Endothelial cell of umbilical vein (primary cell): ENCODE measurements at regions not wholly inside any gene's neighbourhood (a gene's known extent, or its start where the extent isn't known, plus 50 kb on each side); places are given as distances from the start of the nearest gene placed in this dataset.

Source experiments
- BruUV-seq: library from RNA; stranded (reverse); fragments of 400-500 nt; replicated peaks from 2 replicates; lab custom pipeline; 2021; lab: Mats Ljungman, UMichigan
- CTCF ChIA-PET: fragments of 300-600, 350-600 bp; sonication (Branson Sonifier 250); formaldehyde crosslinking; loops from one replicate; lab custom pipeline; 2021; ENCODE audit warnings: antibody characterized with exemption, inconsistent platforms; lab: Charles Lee
- POLR2A ChIA-PET: fragments of 300-600, 350-600 bp; sonication (Branson Sonifier 250); formaldehyde crosslinking; loops from one replicate; lab custom pipeline; 2021; ENCODE audit warnings: antibody characterized with exemption, inconsistent platforms; lab: Charles Lee
- DNase-seq: peaks from one replicate; pipeline ENCODE4 v3.0.0-alpha.2; 2011; ENCODE audit warnings: low read depth, low spot score
- FAIRE-seq: peaks from 2 replicates; lab custom pipeline; 2011; peaks lifted over from hg19 to GRCh38; lab: Jason Lieb, UNC
- H2AFZ ChIP-seq: 2 replicates; pipeline ENCODE4 v1.6.0; 2012; ENCODE audit warnings: low read depth, low read length, control low read depth, inconsistent platforms
- H3K27ac ChIP-seq: 2 replicates; pipeline ENCODE4 v1.5.1; 2011; ENCODE audit warnings: low read depth, mild to moderate bottlenecking, control low read depth, low read length, moderate library complexity; ENCODE audit not compliant: insufficient read depth
- H3K27me3 ChIP-seq, 2 experiments: 2 replicates each; pipeline versions ENCODE4 v1.6.0 to v1.6.1; 2011; ENCODE audit warnings: low read length in 2 of 2, mixed read lengths in 1 of 2; ENCODE audit not compliant: control insufficient read depth in 2 of 2, insufficient read depth in 2 of 2
- H3K36me3 ChIP-seq, 2 experiments: 2 replicates in 1 of 2; 3 replicates in 1 of 2; pipeline ENCODE4 v1.5.1; 2011; ENCODE audit warnings: low read length in 2 of 2, mild to moderate bottlenecking in 1 of 2, moderate library complexity in 1 of 2; ENCODE audit not compliant: control insufficient read depth in 2 of 2, insufficient read depth in 2 of 2; ENCODE audit errors: extremely low read depth in 1 of 2
- H3K4me1 ChIP-seq: 3 replicates; pipeline ENCODE4 v1.5.1; 2011; ENCODE audit warnings: mild to moderate bottlenecking, low read length; ENCODE audit not compliant: control insufficient read depth, insufficient read depth; ENCODE audit errors: extremely low read depth
- H3K4me2 ChIP-seq: 2 replicates; pipeline ENCODE4 v1.6.1; 2011; ENCODE audit warnings: low read length, control low read depth, mixed read lengths; ENCODE audit not compliant: insufficient read depth
- H3K4me3 ChIP-seq, 3 experiments: fragments of 200-600 bp in 1 of 3; sonication (generic), shearing (Covaris generic) in 1 of 3; replicated peaks in 1 of 3; 2 replicates each; pipeline ENCODE4 v1.5.1; 2011 to 2016; ENCODE audit warnings: control low read depth in 3 of 3, low read length in 3 of 3, mild to moderate bottlenecking in 2 of 3, inconsistent platforms in 1 of 3, low read depth in 1 of 3, moderate library complexity in 1 of 3; ENCODE audit not compliant: insufficient read depth in 1 of 3
- H3K79me2 ChIP-seq: 2 replicates; pipeline ENCODE4 v1.6.0; 2012; ENCODE audit warnings: low read length, inconsistent platforms; ENCODE audit not compliant: control insufficient read depth, insufficient read depth
- H3K9ac ChIP-seq: replicated peaks from 2 replicates; pipeline ENCODE3; 2011; ENCODE audit warnings: low read length, control low read depth; ENCODE audit not compliant: insufficient read depth; ENCODE audit errors: extremely low read depth
- H3K9me1 ChIP-seq: replicated peaks from 3 replicates; pipeline ENCODE4 v1.6.0; 2011; ENCODE audit warnings: mild to moderate bottlenecking, low read length; ENCODE audit not compliant: control insufficient read depth, insufficient read depth; ENCODE audit errors: extremely low read depth
- H3K9me3 ChIP-seq: replicated peaks from 2 replicates; pipeline ENCODE4 v1.5.1; 2012; ENCODE audit warnings: low read length, inconsistent platforms; ENCODE audit not compliant: control insufficient read depth, insufficient read depth
- H4K20me1 ChIP-seq: replicated peaks from 2 replicates; pipeline ENCODE3; 2011; ENCODE audit warnings: mild to moderate bottlenecking, low read length; ENCODE audit not compliant: control insufficient read depth, insufficient read depth; ENCODE audit errors: extremely low read depth
- CTCF ChIP-seq, 2 donors: IDR thresholded peaks; 1 replicate in 1 of 2; 2 replicates in 1 of 2; pipeline ENCODE4 v1.5.1; 2011; ENCODE audit warnings: low read length in 2 of 2, mild to moderate bottlenecking in 2 of 2, moderate library complexity in 2 of 2, control low read depth in 1 of 2, inconsistent platforms in 1 of 2, low read depth in 1 of 2; ENCODE audit not compliant: insufficient read depth in 1 of 2; ENCODE audit errors: extremely low read depth in 1 of 2
- EZH2 ChIP-seq: IDR thresholded peaks from 2 replicates; pipeline ENCODE4 v1.6.1; 2012; ENCODE audit warnings: borderline replicate concordance, low read depth, mild to moderate bottlenecking, moderate library complexity, low read length, inconsistent platforms; ENCODE audit not compliant: severe bottlenecking
- FOS ChIP-seq: IDR thresholded peaks from 2 replicates; pipeline ENCODE4 v1.6.1; 2011; ENCODE audit warnings: mild to moderate bottlenecking, low read length, moderate library complexity, borderline replicate concordance; ENCODE audit not compliant: insufficient read depth
- GATA2 ChIP-seq: IDR thresholded peaks from 2 replicates; pipeline ENCODE4 v1.7.0; 2011; ENCODE audit warnings: low read depth, mild to moderate bottlenecking, moderate library complexity, mixed read lengths, low read length; ENCODE audit not compliant: insufficient read length, insufficient read depth
- JUN ChIP-seq: IDR thresholded peaks from 2 replicates; pipeline ENCODE4 v1.6.1; 2011; ENCODE audit warnings: borderline replicate concordance, low read depth; ENCODE audit not compliant: insufficient read length, insufficient read depth
- POLR2A ChIP-seq: IDR thresholded peaks from 2 replicates; pipeline ENCODE4 v1.6.1; 2012; ENCODE audit warnings: low read depth, mild to moderate bottlenecking, control low read depth, low read length
- POLR2AphosphoS5 ChIP-seq: IDR thresholded peaks from 2 replicates; pipeline ENCODE4 v1.6.1; 2012; ENCODE audit warnings: low read depth, mild to moderate bottlenecking, control low read depth, low read length, moderate library complexity; ENCODE audit not compliant: insufficient read depth
- dilution Hi-C: fragments of 300-500 bp; cut with MboI; formaldehyde crosslinking; loops from one replicate; pipeline ENCODE4 v1.15.0; 2019; ENCODE audit warnings: low sequenced_read_pairs; ENCODE audit not compliant: extremely low pct_ligation_motif_present
- intact Hi-C: fragments of 100-400 bp; cut with micrococcal nuclease; formaldehyde crosslinking; loops from one replicate; pipeline ENCODE4 v1.10.0; 2022

DNA sequence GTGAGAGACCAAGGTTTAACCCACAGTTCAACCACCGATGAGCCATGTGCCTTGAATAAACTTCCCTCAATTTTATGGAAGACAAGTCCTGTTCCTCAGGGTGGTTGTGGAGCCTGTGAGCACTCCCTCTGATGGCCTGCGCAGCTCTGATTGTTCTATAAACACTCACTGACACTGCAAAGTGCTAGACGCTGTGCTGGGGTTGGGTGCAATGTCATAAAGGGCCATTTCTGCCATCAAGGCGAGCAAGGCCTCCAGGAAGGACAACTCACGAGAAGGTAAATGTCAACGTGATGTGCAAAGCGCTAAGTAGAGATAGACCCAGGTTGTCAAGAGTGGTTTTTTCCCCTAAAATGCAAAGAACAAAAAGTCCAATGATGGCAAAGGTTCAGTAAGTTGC is 75.7 kb upstream of the SYT6 start:
- Histone ChIP-seq H3K4me3 (no peak overlapping the region), H3K4me2 (no peak overlapping the region), H4K20me1 (no peaks in the 10 kb centered on the region), H3K9me1 (no peaks in the 10 kb centered on the region), H3K36me3 (no peaks in the 10 kb centered on the region), H3K9ac (no peak overlapping the region), H3K27me3 (no peaks in the 10 kb centered on the region), H3K27ac (no peak overlapping the region), H3K79me2 (no peaks in the 10 kb centered on the region), H3K4me1 (no peaks in the 10 kb centered on the region), H3K9me3 (no peaks in the 10 kb centered on the region), H2AFZ (no peak overlapping the region)
- BruUV-seq = no TSS peak
- FAIRE-seq (no peak), DNase-seq (no peak)
- ChIA-PET POLR2A (no interaction called here), CTCF (no interaction called here)
- intact Hi-C loops = no loop called here
- TF ChIP-seq GATA2 = no peak
- no peak for TF ChIP-seq EZH2
- TF ChIP-seq FOS = no peak
- no peak for TF ChIP-seq POLR2A
- TF ChIP-seq CTCF (IDR thresholded peaks at IDR 0.05; ENCODE audit: extremely low read depth in 1 of 2, insufficient read depth in 1 of 2, low read depth in 1 of 2, low read length in 2 of 2) = no peak
- TF ChIP-seq JUN = no peak
- dilution Hi-C loops = no loop called here

DNA sequence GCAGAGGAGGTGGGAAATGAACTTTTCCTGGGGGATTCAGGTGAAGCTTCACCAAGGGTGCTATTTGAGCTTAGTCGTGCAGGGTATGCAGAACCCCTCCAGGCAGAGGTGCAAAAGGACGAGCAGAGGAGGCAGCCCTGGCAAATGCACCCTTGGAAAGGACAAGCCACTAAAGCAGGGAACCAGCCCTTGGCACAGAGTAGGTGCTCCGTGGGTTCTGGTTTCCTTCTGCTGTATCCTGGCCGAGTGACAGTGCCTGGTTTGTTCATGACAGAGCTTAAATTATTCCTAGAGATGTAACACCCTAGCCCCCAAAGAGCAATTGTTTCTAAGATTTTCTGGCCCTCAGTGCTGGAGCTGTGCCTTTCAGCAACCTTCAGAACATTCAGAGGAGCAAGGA is 73.4 kb upstream of the SYT6 start:
- intact Hi-C loops = no loop called here
- no TSS peak for BruUV-seq
- dilution Hi-C loops = no loop called here
- Histone ChIP-seq H2AFZ (no peak overlapping the region), H3K9ac (no peak overlapping the region), H3K9me3 (no peaks in the 10 kb centered on the region), H3K36me3 (no peaks in the 10 kb centered on the region), H3K79me2 (no peaks in the 10 kb centered on the region), H3K4me3 (no peak overlapping the region), H3K27ac (no peak overlapping the region), H3K27me3 (no peaks in the 10 kb centered on the region), H3K9me1 (no peaks in the 10 kb centered on the region), H3K4me1 (no peaks in the 10 kb centered on the region), H3K4me2 (no peak overlapping the region), H4K20me1 (no peaks in the 10 kb centered on the region)
- DNase-seq = no peak
- FAIRE-seq = no peak
- ChIA-PET POLR2A (no interaction called here), CTCF (interaction anchor here (1.4 kb wide), 1 partner anchor 55 kb away, joined by 4 read pairs; no protein-coding TSS in a partner anchor)
- no peak for TF ChIP-seq FOS
- TF ChIP-seq POLR2AphosphoS5 = no peak
- TF ChIP-seq JUN = no peak
- no peak for TF ChIP-seq POLR2A
- TF ChIP-seq EZH2 = no peak
- no peak for TF ChIP-seq CTCF (IDR thresholded peaks at IDR 0.05; ENCODE audit: extremely low read depth in 1 of 2, insufficient read depth in 1 of 2, low read depth in 1 of 2, low read length in 2 of 2)
